Hematopoietic multipotent progenitor cell (in vitro differentiated cells): ENCODE measurements at regions not wholly inside any gene's neighbourhood (a gene's known extent, or its start where the extent isn't known, plus 50 kb on each side); places are given as distances from the start of the nearest gene placed in this dataset.

ENCODE experiments used
- DNase-seq, 3 donors: peaks; one replicate each; pipeline ENCODE4 v3.0.0-alpha.2; 2011 to 2015; ENCODE audit warnings: low read depth in 2 of 3, low spot score in 2 of 3

DNA sequence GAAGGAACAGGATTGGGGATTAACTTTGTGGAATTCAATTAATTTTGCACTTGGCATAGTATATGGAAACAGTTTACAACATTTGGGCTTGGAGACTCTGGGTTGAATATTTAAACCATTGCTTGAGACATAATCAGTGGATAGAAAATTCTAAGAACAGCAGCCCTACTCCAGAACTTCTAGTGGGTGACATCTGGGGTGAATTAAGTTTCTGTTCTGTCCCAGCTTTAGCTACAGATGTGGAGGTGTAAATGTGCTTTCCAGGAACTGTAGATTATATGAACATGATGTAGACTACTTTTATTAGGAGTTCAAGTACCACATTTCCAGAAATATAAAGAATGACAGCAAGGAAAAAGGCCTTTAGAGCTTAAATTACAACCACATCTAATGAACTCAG is 51.9 kb upstream of the SKAP2 start:
- no peak for DNase-seq
